ENCODE measurements at regions not wholly inside any gene's neighbourhood (a gene's known extent, or its start where the extent isn't known, plus 50 kb on each side); places are given as distances from the start of the nearest gene placed in this dataset.
A peak's percentile ranks its signal among the peaks of the same experiment; 100 is the strongest.

DNA sequence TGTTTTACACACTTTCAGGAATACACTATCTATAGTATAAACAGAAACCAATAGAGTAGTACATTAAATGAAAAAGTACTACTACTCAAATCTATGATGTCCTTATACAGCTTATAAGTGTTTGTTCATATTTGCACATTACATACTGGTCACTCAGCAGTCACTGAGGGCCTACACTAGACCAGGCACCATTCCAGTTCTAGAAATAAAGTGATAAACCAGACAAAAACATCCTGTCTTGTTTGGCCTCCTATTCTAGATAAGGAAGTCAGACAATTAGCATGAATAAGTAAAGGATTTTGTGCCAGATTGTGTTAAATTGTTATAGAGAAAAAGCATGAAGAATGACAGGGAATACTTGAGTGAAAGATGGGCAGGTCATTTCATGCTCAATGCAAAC, 219.0 kb downstream of the CRPPA start:
- no peak overlapping the region for H3K4me2 ChIP-seq (ENCODE audit: low read length, poor library complexity, severe bottlenecking)
- H3K79me1 ChIP-seq (replicated peaks; ENCODE audit: low read length, poor library complexity, severe bottlenecking): no peaks in the 10 kb centered on the region
- H3K4ac ChIP-seq (ENCODE audit: low read depth in 1 of 2, low read length in 2 of 2): no peak overlapping the region
- no peak overlapping the region for H3K14ac ChIP-seq (ENCODE audit: low read length in 2 of 2)
- no peaks in the 10 kb centered on the region for H3K27me3 ChIP-seq (ENCODE audit: control insufficient read depth in 1 of 2, insufficient read depth in 1 of 2, low read length in 2 of 2)
- H4K91ac ChIP-seq (ENCODE audit: low read length): no peak overlapping the region
- H3K23ac ChIP-seq (ENCODE audit: low read length in 2 of 2): no peak overlapping the region
- H2BK5ac ChIP-seq (ENCODE audit: low read depth, low read length, poor library complexity, severe bottlenecking): no peak overlapping the region
- H3K4me3 ChIP-seq (ENCODE audit: insufficient read depth in 1 of 2, low read depth in 1 of 2, low read length in 2 of 2): no peak overlapping the region
- no peak for DNase-seq
- H2BK15ac ChIP-seq (ENCODE audit: low read depth, poor library complexity, severe bottlenecking): no peak overlapping the region
- H3K9ac ChIP-seq (ENCODE audit: low read length): no peak overlapping the region
- H3K4me1 ChIP-seq (ENCODE audit: control insufficient read depth, insufficient read depth, low read depth, low read length): no peaks in the 10 kb centered on the region
- H4K8ac ChIP-seq (ENCODE audit: low read length): no peak overlapping the region
- no peak overlapping the region for H2BK120ac ChIP-seq (ENCODE audit: low read depth, low read length)
- no peak overlapping the region for H2AFZ ChIP-seq (ENCODE audit: low read depth, low read length)
- H3K18ac ChIP-seq (ENCODE audit: low read depth in 1 of 2, low read length in 2 of 2): no peak overlapping the region
- H3K9me3 ChIP-seq (ENCODE audit: control insufficient read depth, low read length): no peaks in the 10 kb centered on the region
- no peak overlapping the region for H2AK5ac ChIP-seq (ENCODE audit: low read length, severe bottlenecking)
- no peaks in the 10 kb centered on the region for H3K36me3 ChIP-seq (ENCODE audit: control insufficient read depth in 1 of 2, insufficient read depth in 2 of 2, low read depth in 1 of 2, low read length in 2 of 2)
- no peak overlapping the region for H3K27ac ChIP-seq (ENCODE audit: low read length, poor library complexity, severe bottlenecking)
- H2BK12ac ChIP-seq (ENCODE audit: low read length in 2 of 2): no peak overlapping the region

DNA sequence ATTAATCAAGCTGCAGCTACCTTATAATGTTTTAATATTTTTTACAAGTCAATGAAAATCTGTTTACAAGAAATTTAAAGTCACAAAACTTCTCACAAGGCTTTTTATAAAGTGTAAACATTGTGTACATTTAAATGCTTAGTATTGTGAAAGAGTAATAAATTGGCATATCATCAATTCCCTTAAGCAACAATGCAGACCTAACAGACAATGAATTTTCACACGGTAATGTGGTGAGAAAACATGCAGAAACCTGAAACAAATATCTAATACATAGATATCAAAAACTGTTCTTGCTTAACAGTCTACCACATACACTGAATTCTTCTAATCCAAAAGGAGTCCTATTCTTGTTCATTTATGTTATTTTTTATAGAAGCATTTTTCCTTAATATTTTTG, 220.7 kb downstream of the CRPPA start:
- no peak overlapping the region for H4K91ac ChIP-seq (ENCODE audit: low read length)
- H3K79me1 ChIP-seq (replicated peaks; ENCODE audit: low read length, poor library complexity, severe bottlenecking): no peaks in the 10 kb centered on the region
- no peak overlapping the region for H2BK15ac ChIP-seq (ENCODE audit: low read depth, poor library complexity, severe bottlenecking)
- no peak overlapping the region for H3K27ac ChIP-seq (ENCODE audit: low read length, poor library complexity, severe bottlenecking)
- no peak overlapping the region for H3K4me3 ChIP-seq (ENCODE audit: insufficient read depth in 1 of 2, low read depth in 1 of 2, low read length in 2 of 2)
- H3K14ac ChIP-seq (ENCODE audit: low read length in 2 of 2): no peak overlapping the region
- H3K9me3 ChIP-seq (ENCODE audit: control insufficient read depth, low read length): no peaks in the 10 kb centered on the region
- H3K9ac ChIP-seq (ENCODE audit: low read length): no peak overlapping the region
- H3K4ac ChIP-seq (ENCODE audit: low read depth in 1 of 2, low read length in 2 of 2): no peak overlapping the region
- H3K4me1 ChIP-seq (ENCODE audit: control insufficient read depth, insufficient read depth, low read depth, low read length): no peaks in the 10 kb centered on the region
- no peak overlapping the region for H2AFZ ChIP-seq (ENCODE audit: low read depth, low read length)
- H3K18ac ChIP-seq (ENCODE audit: low read depth in 1 of 2, low read length in 2 of 2): no peak overlapping the region
- H3K27me3 ChIP-seq (ENCODE audit: control insufficient read depth in 1 of 2, insufficient read depth in 1 of 2, low read length in 2 of 2): no peaks in the 10 kb centered on the region
- DNase-seq: no peak
- H2BK5ac ChIP-seq (ENCODE audit: low read depth, low read length, poor library complexity, severe bottlenecking): no peak overlapping the region
- H3K23ac ChIP-seq (ENCODE audit: low read length in 2 of 2): no peak overlapping the region
- H3K36me3 ChIP-seq (ENCODE audit: control insufficient read depth in 1 of 2, insufficient read depth in 2 of 2, low read depth in 1 of 2, low read length in 2 of 2): no peaks in the 10 kb centered on the region
- no peak overlapping the region for H2AK5ac ChIP-seq (ENCODE audit: low read length, severe bottlenecking)
- WGBS: 100% methylated on average over 1 of the region's 1 CpG
- H2BK120ac ChIP-seq (ENCODE audit: low read depth, low read length): no peak overlapping the region
- H3K4me2 ChIP-seq (ENCODE audit: low read length, poor library complexity, severe bottlenecking): no peak overlapping the region
- no peak overlapping the region for H4K8ac ChIP-seq (ENCODE audit: low read length)
- H2BK12ac ChIP-seq (ENCODE audit: low read length in 2 of 2): no peak overlapping the region

DNA sequence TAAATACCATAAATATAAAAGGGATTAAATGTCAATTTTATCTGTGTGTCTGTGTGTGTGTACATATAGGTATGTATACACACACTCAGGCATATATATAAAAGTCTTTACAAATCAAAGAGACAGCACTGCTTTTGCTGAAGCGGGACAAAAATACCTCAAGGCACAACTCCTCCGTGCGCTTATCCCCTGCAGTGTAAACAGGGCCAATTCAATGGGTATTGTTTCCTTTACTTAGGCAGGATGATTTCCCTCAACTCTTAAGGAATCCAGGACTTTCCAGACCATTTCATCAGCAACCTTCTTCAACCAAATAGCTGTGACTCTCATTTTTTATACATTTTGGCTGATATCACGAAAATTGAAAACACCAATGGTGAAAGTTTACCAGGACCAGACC, 227.7 kb downstream of the CRPPA start:
- no peaks in the 10 kb centered on the region for H3K9me3 ChIP-seq (ENCODE audit: control insufficient read depth, low read length)
- no peak overlapping the region for H2BK15ac ChIP-seq (ENCODE audit: low read depth, poor library complexity, severe bottlenecking)
- no peaks in the 10 kb centered on the region for H3K27me3 ChIP-seq (ENCODE audit: control insufficient read depth in 1 of 2, insufficient read depth in 1 of 2, low read length in 2 of 2)
- H3K79me1 ChIP-seq (replicated peaks; ENCODE audit: low read length, poor library complexity, severe bottlenecking): no peaks in the 10 kb centered on the region
- H3K18ac ChIP-seq (ENCODE audit: low read depth in 1 of 2, low read length in 2 of 2): no peak overlapping the region
- no peaks in the 10 kb centered on the region for H3K36me3 ChIP-seq (ENCODE audit: control insufficient read depth in 1 of 2, insufficient read depth in 2 of 2, low read depth in 1 of 2, low read length in 2 of 2)
- H3K4me3 ChIP-seq (ENCODE audit: insufficient read depth in 1 of 2, low read depth in 1 of 2, low read length in 2 of 2): no peak overlapping the region
- H2BK12ac ChIP-seq (ENCODE audit: low read length in 2 of 2): no peak overlapping the region
- 89% methylated on average over 4 of the region's 4 CpGs for WGBS
- DNase-seq: no peak
- H2AK5ac ChIP-seq (ENCODE audit: low read length, severe bottlenecking): no peak overlapping the region
- no peak overlapping the region for H3K4ac ChIP-seq (ENCODE audit: low read depth in 1 of 2, low read length in 2 of 2)
- H3K14ac ChIP-seq (ENCODE audit: low read length in 2 of 2): no peak overlapping the region
- no peak overlapping the region for H3K4me2 ChIP-seq (ENCODE audit: low read length, poor library complexity, severe bottlenecking)
- no peak overlapping the region for H3K23ac ChIP-seq (ENCODE audit: low read length in 2 of 2)
- H3K4me1 ChIP-seq (ENCODE audit: control insufficient read depth, insufficient read depth, low read depth, low read length): no peaks in the 10 kb centered on the region
- no peak overlapping the region for H3K27ac ChIP-seq (ENCODE audit: low read length, poor library complexity, severe bottlenecking)
- H2BK120ac ChIP-seq (ENCODE audit: low read depth, low read length): no peak overlapping the region
- no peak overlapping the region for H2AFZ ChIP-seq (ENCODE audit: low read depth, low read length)
- H4K8ac ChIP-seq (ENCODE audit: low read length): no peak overlapping the region
- no peak overlapping the region for H2BK5ac ChIP-seq (ENCODE audit: low read depth, low read length, poor library complexity, severe bottlenecking)
- H4K91ac ChIP-seq (ENCODE audit: low read length): no peak overlapping the region
- no peak overlapping the region for H3K9ac ChIP-seq (ENCODE audit: low read length)

DNA sequence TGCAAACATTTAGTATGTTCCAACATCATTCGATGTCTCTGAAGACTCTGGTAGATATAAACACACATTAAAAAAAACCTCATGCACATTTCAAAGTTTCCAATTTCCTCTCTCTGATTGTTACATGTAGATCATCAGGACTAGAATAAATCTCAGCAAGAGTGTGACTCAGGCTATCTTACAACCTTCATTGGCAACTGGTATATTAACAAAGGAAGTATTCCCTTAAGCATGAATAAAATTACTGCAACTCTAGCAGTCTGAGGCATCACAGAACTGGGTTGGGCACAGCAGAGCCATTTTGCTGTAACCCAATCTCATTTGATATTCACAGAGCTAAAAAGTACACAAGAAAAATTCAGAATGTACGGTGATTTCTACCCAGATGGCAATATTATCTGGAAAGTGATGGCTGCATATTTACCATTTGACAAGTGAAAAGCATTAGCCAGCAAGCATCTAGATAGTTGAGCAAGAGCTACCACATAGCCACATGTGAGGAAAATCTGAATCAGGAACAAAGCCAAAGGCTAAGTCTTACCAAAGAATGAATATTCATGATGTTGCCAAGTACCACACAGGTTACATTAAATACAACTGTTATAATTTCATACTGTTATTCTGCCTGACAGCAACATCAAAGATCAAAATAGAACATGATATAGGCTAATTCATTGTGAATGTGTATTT, 232.2 kb downstream of the CRPPA start:
- Histone ChIP-seq H3K36me3 (ENCODE audit: control insufficient read depth in 1 of 2, insufficient read depth in 2 of 2, low read depth in 1 of 2, low read length in 2 of 2) (no peaks in the 10 kb centered on the region), H4K91ac (ENCODE audit: low read length) (no peak overlapping the region), H2BK120ac (ENCODE audit: low read depth, low read length) (no peak overlapping the region), H3K4me2 (ENCODE audit: low read length, poor library complexity, severe bottlenecking) (no peak overlapping the region), H3K9ac (ENCODE audit: low read length) (no peak overlapping the region), H3K9me3 (ENCODE audit: control insufficient read depth, low read length) (no peaks in the 10 kb centered on the region), H3K79me1 (replicated peaks; ENCODE audit: low read length, poor library complexity, severe bottlenecking) (no peaks in the 10 kb centered on the region), H2AFZ (ENCODE audit: low read depth, low read length) (no peak overlapping the region), H3K14ac (ENCODE audit: low read length in 2 of 2) (no peak overlapping the region), H2BK15ac (ENCODE audit: low read depth, poor library complexity, severe bottlenecking) (no peak overlapping the region), H3K4me1 (ENCODE audit: control insufficient read depth, insufficient read depth, low read depth, low read length) (no peaks in the 10 kb centered on the region), H3K4ac (ENCODE audit: low read depth in 1 of 2, low read length in 2 of 2) (no peak overlapping the region), H3K4me3 (ENCODE audit: insufficient read depth in 1 of 2, low read depth in 1 of 2, low read length in 2 of 2) (no peak overlapping the region), H2BK5ac (ENCODE audit: low read depth, low read length, poor library complexity, severe bottlenecking) (no peak overlapping the region), H3K27ac (ENCODE audit: low read length, poor library complexity, severe bottlenecking) (no peak overlapping the region), H3K18ac (ENCODE audit: low read depth in 1 of 2, low read length in 2 of 2) (no peak overlapping the region), H2AK5ac (ENCODE audit: low read length, severe bottlenecking) (no peak overlapping the region), H3K23ac (ENCODE audit: low read length in 2 of 2) (no peak overlapping the region), H2BK12ac (ENCODE audit: low read length in 2 of 2) (no peak overlapping the region), H4K8ac (ENCODE audit: low read length) (no peak overlapping the region), H3K27me3 (ENCODE audit: control insufficient read depth in 1 of 2, insufficient read depth in 1 of 2, low read length in 2 of 2) (no peaks in the 10 kb centered on the region)
- DNase-seq: peak; percentile 6
- WGBS: 100% methylated on average over 1 of the region's 2 CpGs

All from mesenchymal stem cell (in vitro differentiated cells and primary cell).